NCI-H1092 treated with DMSO at 0.1 percent for 48 hours (cell line): ENCODE measurements at regions not wholly inside any gene's neighbourhood (a gene's known extent, or its start where the extent isn't known, plus 50 kb on each side); places are given as distances from the start of the nearest gene placed in this dataset.
A peak's percentile ranks its signal among the peaks of the same experiment; 100 is the strongest.

Experiments used
- DNase-seq: peaks from one replicate; lab custom pipeline; 2025; lab: John Stamatoyannopoulos, UW

GRCh38 chr7:25780904-25781303 is 371.1 kb upstream of the NFE2L3 start:
- no peak for DNase-seq

DNA sequence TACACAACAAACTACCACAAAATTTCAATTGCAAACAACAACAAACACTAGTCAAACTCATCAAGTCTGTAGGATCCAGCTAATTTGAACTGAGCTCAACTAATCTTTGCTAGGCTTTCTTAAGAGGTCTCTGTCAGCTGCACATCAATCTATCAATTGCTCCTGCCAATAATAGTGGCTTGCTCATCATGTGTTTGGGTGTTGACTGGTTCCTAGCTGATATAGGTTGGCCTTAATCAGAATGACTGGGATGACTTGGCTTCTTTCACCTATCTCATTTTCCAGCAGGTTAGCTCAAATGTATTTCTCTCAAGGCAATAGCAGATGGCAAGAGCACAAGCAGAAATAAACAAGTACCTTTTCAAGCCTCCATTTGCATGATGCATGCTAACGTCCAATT is 370.3 kb upstream of the NFE2L3 start:
- DNase-seq: no peak

GRCh38 chr7:25786936-25787335 is 365.1 kb upstream of the NFE2L3 start:
- DNase-seq: no peak

DNA sequence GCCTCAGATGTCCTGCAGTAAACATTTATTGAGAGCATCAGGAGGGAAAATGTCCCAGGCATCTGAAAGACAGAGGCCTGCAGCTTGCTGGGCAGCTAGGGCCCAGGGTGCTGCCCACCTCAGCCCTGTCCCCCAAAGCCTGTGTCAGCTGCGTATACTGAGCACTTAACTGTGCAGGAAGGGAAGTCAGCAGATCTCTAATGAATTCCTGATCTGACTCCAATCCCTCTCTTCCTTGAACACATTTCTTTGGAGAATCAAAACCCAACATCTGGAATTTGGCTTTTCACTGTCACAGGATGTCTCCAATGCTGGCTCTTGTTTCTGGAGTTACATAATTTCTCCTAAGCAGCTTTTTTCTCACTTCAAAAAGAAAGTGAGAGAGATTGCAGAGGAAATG is 364.7 kb upstream of the NFE2L3 start:
- DNase-seq: no peak

- DNase-seq: no peak
Observed at GRCh38 chr7:25788371-25788770, 363.6 kb upstream of the NFE2L3 start.

DNA sequence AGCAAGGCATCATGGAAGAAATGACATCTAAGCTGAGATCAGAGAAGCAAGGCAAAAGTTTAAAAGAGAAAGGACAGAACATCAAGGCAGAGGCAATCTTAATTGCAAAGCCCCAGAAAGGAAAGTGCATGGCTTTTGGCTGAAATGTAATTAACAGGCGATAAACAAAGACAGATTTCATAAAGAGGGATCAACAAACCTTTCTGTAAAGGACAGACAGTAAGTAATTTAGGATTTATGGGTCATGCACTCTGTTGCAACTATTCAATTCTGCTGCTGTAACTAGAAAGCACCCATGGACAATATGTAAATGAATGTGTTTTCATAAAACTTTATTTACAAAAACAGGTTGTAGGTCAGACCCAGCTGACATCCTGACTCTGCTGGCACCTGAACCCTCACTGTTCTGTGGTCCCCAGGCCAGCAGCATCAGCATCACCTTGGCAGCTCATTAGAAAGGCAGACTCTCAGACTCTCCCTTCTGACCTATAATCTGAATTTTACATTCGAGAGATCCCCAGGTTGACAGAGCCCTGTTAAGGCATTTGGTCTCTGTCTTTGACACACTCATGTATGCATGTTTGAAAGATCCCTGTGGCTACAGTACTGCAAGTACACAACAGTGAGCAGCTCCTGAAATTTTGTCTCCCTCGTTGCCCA is 362.9 kb upstream of the NFE2L3 start:
- no peak for DNase-seq

GRCh38 chr7:25789701-25790640 is 362.0 kb upstream of the NFE2L3 start:
- DNase-seq: no peak

GRCh38 chr7:25790963-25791362 is 361.0 kb upstream of the NFE2L3 start:
- no peak for DNase-seq

DNA sequence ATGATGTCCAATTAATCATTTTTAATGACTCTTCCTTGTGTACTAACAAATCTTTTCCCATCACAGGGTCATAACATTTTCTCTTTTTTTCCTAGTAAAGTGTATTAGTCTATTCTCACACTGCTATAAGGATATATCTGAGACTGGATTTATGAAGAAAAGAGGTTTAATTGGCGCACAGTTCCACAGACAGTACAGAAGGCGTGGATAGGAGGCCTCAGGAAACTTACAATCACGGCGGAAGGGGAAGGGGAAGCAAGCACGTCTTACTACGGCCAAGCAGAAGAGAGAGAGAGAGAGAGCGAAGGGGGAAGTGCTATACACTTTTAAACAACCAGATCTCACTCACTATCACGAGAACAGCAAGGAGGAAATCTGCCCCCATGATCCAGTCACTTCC is 359.4 kb upstream of the NFE2L3 start:
- DNase-seq: no peak

DNA sequence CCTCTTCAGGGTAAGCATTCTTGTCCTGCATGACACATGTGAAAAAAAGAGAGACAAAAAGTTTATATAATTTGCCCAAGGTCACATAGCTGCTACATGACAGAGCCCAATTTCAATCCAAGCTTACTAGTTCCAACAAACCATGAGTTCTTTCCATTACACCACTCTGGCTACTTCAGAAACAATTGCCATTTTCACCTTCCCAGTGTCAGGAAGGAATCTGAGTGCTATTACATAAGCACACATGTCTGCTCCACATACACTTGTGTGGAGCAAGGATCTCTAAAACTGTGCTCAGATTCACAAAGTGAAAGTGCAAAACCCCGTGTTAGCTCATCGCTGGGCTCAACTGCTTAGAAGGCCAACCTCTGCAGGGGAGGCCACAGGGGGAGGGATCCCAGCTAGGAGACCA is 356.2 kb upstream of the NFE2L3 start:
- no peak for DNase-seq

DNA sequence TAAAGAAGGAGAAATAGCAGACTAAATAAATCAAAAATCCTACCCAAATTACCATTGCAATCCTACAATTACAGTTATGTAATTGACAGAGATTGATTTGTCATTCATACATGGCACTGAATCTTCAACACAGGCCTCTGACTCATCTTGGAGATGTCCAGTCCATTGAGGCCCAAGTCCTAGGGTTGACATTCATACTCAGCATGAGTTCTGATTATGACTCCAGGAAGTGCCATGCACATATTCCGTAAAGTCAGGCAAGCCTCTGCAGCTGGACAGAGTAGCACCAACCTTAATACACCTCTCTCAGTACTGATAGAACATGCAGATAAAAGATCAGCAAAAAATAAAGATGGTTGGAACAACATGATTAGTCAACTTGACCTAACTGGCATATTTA is 353.7 kb upstream of the NFE2L3 start:
- no peak for DNase-seq

DNA sequence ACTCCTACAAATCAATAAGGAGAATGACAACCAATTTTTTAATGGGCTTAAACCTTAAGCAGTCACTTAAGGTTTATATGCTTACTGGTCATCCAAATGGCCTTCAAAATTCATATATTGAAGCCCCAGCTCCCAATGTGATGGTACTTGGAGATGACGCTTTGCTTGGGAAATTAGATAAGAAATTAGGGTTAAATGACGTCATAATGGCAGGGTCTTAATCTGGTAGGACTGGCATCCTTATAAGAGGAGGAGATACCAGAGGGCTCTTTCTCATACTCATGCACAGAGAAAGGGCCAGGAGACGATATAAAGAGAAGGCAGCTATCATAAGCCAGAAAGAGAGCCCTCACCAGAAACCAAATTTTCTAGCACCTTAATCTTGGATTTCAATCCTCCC is 350.8 kb upstream of the NFE2L3 start:
- DNase-seq: no peak

- DNase-seq: no peak
Observed at GRCh38 chr7:25802057-25802456, 349.9 kb upstream of the NFE2L3 start.

DNA sequence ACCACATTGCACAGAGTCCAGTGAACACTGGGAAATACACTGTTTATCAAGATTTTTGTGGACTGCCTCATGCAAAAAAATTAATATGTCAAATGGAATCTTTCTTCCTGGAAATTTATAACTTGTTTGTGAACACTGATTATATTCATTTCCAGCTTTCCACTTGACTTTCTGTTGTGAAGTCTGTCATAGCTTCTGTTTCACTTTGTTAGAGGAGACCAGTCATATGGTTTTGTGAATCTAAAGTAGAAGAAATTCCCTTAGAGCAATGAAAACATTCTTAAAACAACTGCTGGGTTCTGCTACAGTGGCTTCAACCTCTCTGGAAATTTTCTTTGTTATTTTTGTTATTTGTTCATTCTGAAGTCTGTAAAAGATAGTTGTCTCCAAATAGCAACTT is 349.5 kb upstream of the NFE2L3 start:
- no peak for DNase-seq

- DNase-seq: no peak
Observed at GRCh38 chr7:25803117-25803887, 348.7 kb upstream of the NFE2L3 start.

DNA sequence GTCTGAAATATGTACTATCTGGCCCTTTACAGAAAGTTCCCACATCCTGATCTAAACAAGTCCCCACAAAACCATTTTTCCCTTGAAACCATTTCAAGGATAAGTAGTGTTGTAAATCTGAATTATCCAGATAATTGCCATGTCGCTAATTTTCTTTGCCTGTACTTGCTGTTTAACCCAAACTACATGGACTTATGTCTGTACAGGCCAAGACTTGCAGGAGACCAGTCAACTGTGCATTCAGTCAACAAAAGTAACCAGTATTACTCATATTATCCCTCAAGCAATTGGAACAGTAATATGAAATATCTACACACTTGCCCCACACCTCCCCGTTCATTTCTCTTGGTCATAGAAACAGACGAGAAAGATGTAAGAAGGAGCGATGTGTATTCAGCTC is 347.8 kb upstream of the NFE2L3 start:
- DNase-seq: no peak

DNA sequence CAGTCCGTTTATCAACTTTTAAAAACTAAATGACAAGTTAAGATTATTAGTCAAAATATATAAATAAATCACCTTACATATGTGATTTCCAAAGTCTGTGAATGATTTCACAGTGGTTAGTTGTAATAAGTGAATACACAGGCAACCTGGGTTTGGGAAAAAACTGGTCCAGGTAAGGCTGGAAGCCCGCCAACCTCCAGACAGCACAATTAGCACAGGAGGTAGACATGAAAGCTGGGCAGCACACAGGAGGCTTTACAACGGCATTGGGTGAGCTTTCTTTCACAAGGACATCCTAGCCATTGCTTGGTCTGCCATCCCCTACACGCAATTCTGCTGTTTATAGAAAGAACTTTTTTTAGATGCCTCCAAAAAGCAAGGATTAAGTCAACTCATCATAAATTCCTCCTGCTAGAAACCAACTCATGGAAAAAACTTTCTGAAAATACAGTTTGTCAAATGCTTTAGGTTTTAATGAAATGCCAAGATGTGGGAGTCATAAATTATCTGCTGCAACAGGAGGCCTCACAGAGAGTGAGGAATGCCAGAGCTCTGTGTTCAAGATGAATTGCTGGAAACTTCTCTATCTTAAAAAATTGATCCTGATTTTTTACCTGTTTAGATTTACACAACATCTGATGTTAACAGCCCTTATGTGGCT is 346.8 kb upstream of the NFE2L3 start:
- peak; percentile 26 for DNase-seq

DNA sequence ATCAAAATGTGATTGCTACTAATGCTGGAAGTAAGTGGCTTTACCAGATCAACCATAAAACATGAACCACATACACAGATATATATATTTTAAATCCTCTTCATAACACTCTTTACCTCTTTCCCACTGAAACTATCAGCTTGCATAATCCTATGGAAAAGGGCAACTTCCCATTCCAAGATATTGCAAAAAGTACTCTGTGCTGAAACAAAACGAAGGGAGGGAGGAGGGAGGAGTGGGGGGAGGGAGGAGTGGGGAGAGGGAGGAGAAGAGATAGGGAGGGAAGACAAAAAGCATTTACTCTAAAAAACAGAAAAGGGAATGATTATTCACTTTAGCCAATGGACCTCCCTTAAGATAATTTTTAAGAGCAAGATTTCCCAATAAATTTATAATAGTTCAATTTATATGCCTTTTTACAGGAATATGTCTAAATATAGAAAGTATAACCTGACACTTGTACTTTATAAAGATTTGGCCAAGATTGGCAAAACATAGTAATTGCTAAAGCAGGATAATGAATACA is 344.8 kb upstream of the NFE2L3 start:
- DNase-seq: no peak

GRCh38 chr7:25809441-25809840 is 342.6 kb upstream of the NFE2L3 start:
- DNase-seq: no peak

- DNase-seq: no peak
Observed at GRCh38 chr7:25812086-25812850, 339.7 kb upstream of the NFE2L3 start.

- no peak for DNase-seq
Observed at GRCh38 chr7:25813381-25813780, 338.6 kb upstream of the NFE2L3 start.
